Putamen (tissue), 1 donor: ENCODE measurements at regions not wholly inside any gene's neighbourhood (a gene's known extent, or its start where the extent isn't known, plus 50 kb on each side); places are given as distances from the start of the nearest gene placed in this dataset.
"Not testable (repeated sequence)": the region's sequence is repeated elsewhere in the genome, so short reads cannot be mapped to it uniquely, and the experiment has no call there.

Experiments used
- DNase-seq: peaks from one replicate; pipeline ENCODE4 v3.0.0-alpha.2; 2016; ENCODE audit warnings: low spot score

DNA sequence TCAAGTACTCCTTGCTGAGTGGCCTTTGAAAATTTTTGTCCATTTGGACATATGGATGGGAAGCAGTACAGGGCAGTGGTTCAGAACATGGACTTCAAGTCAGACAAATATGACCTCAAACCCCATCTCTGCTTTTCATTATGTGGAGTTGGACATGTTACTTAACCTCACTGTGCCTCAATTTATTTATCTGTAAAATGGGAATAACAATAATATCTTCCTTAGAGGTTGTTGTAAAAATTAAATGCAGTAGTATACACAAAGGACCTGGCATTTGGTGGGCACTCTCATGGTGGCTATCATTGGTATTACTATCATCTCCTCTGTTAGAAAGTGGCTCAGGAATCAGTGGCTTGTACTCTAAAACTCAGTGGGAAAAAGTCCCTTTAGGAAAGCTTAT is 204.0 kb upstream of the MYLIP start:
- no peak for DNase-seq

DNA sequence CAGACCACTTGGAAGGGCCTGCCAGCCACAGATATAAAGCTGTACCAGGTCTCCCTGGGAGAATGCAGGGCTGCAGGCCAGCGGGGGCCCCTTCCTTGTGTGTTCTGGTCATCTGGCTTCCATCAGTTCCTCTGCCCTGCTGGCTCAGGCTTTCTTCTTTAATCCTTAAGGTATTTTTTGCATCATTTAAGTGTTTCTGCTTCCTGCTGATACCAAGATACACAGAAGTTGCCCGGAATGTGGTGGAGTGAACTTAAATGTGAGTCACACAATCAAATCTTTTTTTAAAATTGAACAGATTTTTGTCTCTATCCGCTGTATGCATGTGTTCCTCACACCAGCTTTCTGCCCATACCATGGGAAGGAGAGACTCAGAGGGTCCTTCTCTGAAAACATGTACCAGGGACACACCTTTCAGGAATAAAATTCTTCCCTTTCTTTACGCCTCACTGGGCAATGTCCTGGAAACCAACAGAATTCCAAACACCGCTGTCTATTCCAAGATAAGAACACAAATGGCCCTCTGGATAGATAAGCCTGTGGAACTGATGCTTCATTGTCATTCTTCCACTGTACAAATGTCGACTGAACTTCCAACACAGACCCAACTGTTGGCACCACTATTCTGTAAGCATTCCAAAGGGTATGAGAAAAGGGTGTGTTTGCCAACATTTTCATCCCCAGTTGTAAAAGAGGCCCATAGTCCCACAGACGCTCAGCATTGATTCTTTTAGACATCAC is 206.2 kb upstream of the MYLIP start:
- DNase-seq, result no peak

DNA sequence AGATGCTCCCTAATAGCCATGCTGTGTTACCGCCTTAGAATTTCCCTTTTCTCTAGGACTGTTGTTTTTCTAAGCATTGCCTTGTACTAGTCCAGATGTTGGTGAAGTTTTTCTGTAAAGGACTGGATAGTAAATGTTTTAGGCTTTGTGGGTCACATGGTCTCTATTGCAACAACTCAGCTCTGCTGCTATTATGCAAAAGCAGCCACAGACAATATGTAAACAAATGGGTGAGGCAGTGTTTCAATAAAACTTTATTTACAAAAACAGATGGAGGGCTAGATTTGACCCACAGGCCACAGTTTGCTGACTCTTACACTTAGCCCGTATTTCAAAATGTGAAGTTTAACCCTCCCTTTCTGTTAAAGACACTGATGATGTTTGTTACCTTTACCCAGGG is 207.6 kb upstream of the MYLIP start:
- no peak for DNase-seq

DNA sequence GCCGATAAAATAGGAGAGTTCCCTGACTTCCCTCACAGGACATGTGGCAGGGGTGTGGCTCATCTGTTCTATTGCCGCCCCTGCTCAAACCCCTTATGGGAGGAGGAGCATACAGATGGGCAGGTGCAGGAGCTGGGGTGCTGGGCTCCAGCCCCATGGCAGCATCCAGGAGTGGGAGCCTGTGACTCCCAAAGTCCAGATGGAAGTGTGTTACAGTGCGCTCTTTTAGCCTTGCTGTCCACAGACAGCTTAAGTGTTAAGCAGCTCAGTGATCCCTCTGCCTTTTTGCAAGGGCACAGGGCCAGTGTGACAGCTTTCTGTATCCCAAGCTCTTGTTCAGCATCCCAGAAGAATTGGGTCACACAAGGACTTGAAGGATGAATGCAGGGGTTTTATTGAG is 212.3 kb upstream of the MYLIP start:
- DNase-seq, result no peak

DNA sequence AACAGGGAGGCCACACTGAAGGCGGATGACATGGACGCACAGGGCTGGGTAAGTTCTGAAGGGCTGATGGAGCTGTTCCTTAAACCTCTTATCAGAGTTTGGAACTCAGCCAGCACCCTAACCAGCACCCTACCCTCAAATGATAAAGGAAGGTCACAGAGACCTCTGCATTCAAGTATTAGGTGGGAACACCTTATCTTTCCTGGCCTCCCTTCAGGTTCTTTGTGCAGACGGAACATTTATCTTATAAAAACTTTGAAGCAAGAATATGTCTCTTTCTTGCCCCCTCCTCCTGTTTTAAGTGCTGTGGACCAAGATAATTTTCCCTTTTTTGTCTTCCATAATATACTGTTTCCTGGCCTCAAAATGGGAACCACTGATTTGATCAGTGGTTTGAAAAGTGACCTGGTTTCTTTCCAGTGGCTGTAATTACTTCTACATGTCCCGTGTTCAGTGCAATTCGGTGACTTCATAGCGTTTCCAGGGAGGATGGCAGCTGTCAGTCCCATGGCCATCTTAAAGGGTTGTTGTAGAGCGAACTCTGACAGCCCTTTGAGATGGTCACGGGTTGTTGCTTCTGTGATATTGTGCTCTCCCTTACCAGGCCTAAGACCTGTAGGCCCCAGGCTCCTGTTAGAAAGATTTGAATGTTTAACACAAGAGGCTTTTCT is 213.2 kb upstream of the MYLIP start:
- no peak for DNase-seq

DNA sequence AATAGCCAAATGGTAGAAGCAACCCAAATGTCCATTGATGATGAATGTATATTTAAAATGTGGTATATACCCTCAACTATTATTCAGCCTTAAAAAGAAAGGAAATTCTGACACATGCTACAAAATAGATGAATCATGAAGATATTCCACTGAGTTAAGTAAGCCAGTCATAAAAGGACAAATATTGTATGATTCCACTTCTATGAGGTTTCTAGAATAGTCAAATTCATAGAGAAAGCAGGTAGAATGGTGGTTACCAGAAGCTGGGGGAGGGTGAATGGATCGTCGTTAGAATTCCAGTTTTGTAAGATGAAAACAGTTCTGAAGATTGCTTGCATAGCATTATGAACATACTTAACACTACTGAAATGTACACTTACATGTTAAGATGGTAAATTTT is 214.3 kb upstream of the MYLIP start:
- DNase-seq, result no peak

DNA sequence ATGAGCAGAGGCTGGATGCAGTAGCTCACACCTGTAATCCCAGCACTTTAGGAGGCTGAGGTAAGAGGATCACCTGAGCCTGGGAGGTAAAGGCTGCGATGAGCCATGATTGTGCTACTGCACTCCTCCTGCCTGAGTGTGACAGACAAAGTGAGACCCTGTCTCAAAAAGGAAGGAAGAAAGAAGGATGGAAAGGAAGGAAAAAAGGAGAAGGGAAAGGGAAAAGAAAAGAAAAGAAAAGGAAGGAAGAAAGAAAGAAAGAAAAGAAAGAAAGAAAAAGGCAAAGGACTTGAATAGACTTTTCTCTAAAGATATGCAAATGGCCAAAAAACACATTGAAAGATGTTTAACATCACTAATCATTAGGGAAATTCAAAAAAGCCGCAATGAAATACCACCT is 215.3 kb upstream of the MYLIP start:
- no peak for DNase-seq

DNA sequence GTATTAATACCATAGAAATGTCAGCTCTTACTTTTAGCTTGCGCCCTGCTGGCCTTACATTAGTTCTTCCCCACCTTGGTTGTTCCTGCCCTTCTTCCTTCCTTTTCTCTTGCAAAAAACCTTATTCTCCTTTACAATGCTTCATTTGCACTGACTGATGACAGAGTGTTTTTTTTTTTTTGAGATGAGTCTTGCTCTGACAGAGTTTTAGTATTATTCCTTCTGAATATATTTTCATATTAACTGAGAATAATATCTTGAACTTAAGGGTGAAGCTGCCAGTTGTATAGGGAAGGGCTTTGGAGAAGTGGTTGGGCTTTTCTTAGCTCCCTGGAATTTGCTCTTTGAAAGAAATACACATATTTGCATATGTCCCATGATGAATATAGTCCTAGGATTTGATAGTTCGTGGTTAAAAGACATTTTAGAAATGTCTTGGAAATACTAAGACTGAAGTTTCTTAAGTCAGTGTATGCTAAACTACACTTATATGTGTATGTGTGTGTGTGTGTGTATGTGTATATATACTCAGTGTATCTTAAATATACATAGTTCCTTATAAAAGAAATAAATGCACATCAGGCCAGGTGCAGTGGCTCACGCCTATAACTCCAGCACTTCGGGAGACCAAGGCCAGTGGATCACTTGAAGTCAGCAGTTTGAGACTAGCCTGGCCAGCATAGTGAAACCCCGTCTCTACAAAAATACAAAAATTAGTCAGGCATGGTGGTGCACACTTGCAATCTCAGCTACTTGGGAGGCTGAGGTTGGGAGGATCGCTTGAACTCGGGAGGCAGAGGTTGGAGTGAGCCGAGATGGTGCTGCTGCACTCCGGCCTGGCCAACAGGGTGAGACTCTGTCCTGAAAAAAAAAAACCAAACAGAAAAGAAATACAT is 216.1 kb upstream of the MYLIP start:
- no peak for DNase-seq

DNA sequence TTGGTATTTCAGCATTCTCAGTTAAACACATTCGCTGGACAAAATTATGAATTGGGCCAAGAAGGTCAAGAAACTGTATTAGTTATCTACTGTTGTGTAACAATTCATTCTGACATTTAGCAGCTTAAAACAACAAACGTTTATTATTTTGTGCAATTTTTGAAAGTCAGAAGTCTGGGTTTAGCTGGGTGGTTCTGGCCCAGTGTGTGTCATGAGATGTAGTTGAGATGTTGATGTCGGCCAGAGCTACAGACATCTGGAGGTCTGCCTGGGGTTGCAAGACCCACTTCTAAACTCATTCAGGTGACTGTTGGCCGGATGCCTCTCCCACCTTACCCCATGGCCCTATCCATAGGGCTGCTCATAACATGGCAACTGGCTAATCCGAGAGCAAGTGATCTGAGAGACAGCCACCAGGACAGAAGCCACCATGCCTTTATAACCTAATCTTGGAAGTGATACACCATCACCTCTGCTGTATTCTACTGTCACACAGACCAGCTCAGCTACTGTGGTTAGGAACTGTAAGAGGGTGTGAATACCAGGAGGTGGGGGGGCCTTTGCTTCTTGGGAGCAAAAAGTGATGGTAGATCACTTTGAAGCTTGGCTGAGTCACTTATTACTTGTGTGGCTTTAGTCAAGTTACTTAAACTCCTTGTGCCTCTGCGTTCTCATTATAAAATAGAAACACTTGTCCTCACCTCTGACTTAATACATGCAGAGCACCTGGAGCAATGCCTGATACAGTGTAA is 217.0 kb upstream of the MYLIP start:
- DNase-seq, result no peak

DNA sequence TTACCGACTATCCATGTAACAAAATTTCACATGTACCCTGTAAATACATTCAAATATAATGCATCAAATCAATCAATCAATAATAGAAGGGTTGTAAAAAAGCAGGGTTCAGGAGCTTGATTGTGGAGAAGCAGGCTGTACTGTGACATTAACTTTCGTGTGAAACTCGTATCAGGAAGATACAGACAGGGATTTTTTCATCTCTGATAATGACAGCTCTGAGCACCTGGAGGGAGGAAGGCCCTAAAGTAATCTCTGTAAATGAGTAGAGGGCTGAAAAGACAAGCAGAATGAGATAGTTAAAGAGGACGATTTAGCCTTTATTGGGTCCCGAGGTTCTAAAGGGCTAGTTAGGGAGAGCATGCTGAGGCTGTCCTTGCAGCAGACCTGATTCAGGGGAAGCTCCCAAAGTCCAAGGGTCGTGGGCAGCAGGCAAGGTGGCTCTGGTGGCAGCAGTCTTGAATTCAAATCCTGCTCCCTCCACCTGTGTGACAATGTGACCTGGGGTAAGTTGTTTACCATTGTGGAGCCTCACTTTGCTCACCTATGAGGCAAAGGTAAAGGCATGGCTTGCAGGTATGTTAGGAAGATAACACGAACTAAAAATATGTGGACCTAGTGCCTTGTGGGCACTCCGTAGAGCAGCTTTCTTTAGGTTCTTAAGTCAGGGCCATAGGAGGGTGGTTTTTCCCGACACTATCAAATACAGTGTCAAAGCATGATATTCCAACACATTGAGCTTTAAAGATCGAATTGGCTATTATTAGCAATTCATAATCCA is 219.4 kb upstream of the MYLIP start:
- DNase-seq, result no peak

DNA sequence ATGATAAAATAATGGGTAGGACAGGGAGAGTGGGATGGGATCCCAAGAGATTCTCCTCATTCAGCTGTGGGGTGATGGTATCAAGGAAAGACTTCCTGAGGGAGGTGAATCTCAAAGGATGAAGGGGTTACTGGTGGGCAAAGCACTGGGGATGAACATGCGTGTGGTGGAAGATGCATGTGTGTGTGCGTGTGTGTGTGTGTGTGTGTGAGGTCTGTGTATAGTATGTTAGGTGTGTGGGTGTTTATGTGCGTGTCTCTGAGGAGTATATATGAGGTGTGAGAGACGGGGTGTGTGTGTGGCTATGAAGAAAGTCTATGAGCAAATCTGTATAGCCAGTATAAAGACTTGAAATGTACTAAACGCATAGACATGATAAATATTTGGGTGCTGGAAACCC is 220.0 kb upstream of the MYLIP start:
- DNase-seq, result no peak

DNA sequence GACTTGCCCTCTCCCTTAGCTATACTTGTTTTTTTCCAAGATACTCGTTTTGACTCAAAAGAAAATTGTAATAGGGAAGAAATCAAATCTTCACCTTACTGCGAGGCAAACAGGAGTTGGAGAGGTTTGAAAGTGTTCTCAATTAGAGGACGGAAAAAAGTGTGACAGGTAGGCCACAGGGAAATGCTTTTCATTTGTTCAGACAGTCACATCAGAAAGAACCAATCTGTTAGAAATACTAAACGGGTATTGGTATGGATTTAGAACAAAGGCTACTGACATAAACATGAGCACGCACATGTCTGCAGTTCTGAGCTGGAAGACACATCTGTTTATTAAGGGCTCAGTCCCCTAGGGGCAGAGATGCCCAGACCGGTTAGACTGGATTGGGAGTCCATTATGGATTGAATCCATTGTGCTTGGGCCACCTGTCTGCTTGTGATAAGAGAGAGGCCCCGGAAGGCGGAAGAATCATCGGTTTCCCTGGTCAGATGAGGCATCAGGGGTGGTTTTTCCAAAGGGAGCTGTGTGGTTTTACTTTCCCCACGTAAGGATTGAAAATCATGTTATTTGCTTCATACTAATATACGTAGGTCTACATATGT is 220.9 kb upstream of the MYLIP start:
- no peak for DNase-seq

DNA sequence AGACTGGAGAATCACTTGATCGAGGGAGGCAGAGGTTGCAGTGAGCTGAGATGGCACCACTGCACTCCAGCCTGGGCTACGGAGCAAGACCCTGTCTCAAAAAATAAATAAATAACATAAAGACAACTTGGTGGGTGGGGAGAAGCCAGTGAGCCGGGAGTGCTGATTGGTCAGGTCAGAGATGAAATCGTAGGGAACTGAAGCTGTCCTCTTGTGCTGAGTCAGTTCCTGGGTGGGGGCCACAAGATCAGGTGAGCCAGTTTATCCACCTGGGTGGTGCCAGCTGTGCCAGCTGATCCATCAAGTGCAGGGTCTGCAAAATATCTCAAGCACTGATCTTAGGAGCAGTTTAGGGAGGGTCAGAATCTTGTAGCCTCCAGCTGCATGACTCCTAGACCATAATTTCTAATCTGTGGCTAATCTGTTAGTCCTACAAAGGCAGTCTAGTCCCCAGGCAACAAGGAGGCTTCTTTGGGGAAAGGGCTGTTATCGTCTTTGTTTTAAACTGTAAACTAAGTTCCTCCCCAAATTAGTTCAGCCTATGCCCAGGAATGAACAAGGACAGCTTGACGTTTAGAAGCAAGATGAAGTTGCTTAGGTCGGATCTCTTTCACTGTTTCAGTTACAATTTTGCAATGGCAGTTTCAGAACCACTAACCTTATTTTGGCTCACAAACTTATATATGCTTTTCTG is 221.5 kb upstream of the MYLIP start:
- not testable (repeated sequence) for DNase-seq

DNA sequence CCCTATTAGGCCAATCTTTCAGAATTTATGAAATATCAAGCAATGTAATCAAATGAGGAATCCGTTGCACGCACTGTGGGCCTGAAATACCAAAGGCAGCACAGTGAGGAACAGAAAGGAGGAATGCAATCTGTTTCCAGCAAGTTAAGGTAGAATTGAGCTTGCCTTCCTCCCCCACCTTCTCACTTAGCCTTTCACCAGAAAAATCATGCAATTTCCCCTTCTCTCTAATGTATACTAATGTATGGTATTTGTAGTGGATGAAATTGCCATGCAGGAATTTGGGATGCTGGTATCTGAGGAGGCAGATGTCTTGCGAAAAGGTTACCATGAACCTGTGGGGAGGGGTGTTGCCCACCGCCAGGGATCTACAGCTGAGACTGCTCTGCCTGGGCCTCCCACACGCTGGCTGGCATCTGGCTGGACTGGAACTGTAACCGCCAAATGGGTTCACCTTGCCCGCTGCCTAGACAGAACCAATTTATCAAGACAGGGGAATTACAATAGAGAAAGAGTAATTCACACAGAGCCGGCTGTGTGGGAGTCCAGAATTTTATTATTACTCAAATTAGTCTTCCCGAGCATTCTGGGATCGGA is 222.4 kb upstream of the MYLIP start:
- DNase-seq, result no peak

DNA sequence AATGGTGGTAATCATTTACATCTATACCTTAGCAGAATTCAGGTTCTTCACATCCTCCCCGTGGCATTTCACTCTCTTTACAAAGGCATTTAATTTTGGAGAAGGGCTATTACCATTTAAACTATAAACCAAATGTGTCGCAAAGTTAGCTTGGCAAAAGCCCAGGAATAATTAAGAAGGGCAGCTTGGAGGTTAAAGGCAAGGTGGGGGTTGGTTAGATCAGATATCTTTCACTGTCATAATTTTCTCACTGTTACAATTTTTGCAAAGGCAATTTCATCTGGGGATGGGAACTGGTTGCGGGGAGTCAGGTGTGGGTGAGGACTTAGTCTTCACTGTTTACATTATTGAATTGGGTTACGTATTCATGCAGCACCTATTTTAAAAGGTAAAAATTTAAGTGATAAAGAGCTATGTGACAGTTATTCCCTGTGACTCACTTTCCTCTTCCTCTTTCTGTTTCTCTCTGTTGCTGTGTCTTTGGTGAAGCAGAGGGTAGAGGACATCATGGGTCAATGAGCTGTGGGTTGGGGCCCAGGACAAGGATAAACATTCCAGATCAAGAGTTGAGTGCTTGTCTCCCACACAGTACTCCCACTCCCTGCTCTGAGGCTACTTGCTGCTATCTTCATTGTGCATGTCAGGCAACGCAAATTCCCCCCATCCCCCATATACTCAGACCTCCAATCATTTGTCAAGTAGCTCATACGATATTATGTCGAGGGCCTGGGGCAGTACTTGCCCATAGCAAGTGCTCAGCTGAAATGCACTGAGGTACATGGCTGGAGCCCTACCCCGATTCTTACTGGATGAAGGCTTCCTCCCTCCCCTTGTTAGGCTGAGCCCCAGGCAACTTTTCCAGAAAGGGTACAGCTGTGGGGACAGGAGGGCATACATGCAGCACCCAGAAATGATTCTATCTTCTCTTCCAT is 223.1 kb upstream of the MYLIP start:
- no peak for DNase-seq

DNA sequence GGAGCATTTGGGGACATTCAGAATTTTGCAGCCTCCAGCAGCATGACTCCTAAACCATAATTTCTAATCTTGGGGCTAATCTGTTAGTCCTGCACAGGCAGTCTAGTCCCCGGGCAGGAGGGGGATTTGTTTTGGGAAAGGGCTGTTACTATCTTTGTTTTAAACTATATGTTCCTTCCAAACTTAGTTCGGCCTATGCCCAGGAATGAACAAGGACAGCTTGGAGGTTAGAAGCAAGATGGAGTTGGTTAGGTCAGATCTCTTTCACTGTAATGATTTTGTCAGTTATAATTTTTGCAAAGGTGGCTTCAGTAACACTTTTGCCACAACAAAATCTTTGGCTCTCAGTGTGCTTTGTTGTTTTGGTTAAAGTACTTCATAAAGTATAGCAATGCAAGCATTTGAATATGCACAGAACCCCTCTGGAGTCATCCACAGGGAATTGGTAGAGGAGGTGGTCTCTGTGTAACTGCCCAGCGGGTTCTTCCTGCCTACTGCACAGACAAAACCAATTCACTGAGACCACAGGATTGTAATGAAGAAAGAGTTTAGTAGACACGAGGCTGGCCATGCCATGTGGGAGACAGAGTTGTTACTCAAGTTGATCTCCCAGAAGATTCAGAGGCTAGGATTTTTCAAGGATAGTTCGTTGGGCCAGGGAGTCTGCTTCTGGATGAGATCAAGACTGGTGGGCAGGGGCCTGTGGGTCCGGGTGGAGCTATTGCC is 224.1 kb upstream of the MYLIP start:
- no peak for DNase-seq

DNA sequence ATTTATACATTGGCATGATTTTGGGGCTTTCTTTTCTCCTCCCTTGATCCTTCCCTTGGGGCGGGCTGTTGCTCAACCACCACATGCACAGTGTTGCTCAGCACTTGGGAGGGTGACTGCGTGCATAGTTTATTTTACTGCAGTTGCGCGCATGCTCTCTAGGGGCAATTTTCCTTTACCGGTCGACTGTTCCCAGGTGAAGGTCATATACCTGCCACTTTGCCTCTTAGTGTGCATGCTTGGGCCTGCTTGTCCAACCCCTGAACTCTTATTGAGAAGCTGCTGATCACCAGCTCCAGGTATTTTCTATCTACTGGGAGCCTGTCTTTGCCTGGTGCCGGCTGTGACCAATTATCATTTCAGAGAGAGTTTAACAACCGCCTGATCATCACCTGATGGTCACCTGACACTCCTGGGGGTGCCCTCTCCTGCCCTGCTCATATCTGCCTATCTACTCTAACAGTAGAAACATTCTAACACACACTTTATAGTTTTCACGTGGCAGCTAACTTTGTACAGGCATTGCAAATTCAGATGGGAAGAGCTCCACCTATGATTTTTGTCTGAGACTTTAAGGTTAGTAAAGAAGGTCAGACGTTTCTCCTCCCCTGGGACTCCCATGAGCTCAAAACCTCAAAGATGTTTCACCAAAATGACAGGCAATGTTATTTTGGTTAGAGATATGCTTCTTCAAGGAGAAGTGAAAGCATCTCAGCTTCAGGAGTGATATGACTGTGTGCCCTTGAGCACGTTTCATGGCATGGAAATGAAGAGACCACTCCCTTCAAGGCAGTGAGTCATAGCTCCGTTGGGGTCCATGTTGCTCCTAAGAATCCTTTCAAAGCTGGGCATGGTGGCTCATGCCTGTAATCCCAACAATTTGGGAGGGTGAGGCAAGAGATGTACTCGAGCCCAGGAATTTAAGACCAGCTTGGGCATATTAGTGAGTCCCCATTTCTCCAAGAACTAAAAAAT is 227.5 kb upstream of the MYLIP start:
- no peak for DNase-seq
